ENCODE measurements at regions not wholly inside any gene's neighbourhood (a gene's known extent, or its start where the extent isn't known, plus 50 kb on each side); places are given as distances from the start of the nearest gene placed in this dataset.
"Not testable (repeated sequence)": the region's sequence is repeated elsewhere in the genome, so short reads cannot be mapped to it uniquely, and the experiment has no call there.

- no peak for DNase-seq
These were observed 981.7 kb upstream of the NCAM2 start for GRCh38 chr21:20016435-20017005.

GRCh38 chr21:20020026-20020425, 978.2 kb upstream of the NCAM2 start:
- no peak for DNase-seq

GRCh38 chr21:20023193-20023592, 975.0 kb upstream of the NCAM2 start:
- no peak for DNase-seq

GRCh38 chr21:20024741-20025140, 973.5 kb upstream of the NCAM2 start:
- DNase-seq, result no peak

GRCh38 chr21:20026543-20026942, 971.7 kb upstream of the NCAM2 start:
- no peak for DNase-seq

GRCh38 chr21:20030390-20030789, 967.8 kb upstream of the NCAM2 start:
- no peak for DNase-seq

GRCh38 chr21:20031807-20032206, 966.4 kb upstream of the NCAM2 start:
- no peak for DNase-seq

GRCh38 chr21:20040768-20041167, 957.4 kb upstream of the NCAM2 start:
- no peak for DNase-seq

GRCh38 chr21:20045197-20045596, 953.0 kb upstream of the NCAM2 start:
- DNase-seq, result no peak

- not testable (repeated sequence) for DNase-seq
These were observed 949.9 kb upstream of the NCAM2 start for GRCh38 chr21:20048130-20048837.

GRCh38 chr21:20083336-20083735, 914.9 kb upstream of the NCAM2 start:
- no peak for DNase-seq

GRCh38 chr21:20083925-20084324, 914.3 kb upstream of the NCAM2 start:
- no peak for DNase-seq

- no peak for DNase-seq
These were observed 911.7 kb upstream of the NCAM2 start for GRCh38 chr21:20086508-20086907.

GRCh38 chr21:20106368-20106767, 891.8 kb upstream of the NCAM2 start:
- DNase-seq, result no peak

GRCh38 chr21:20108016-20108415, 890.2 kb upstream of the NCAM2 start:
- no peak for DNase-seq

GRCh38 chr21:20108976-20109540, 889.2 kb upstream of the NCAM2 start:
- DNase-seq, result no peak

- DNase-seq, result no peak
These were observed 887.8 kb upstream of the NCAM2 start for GRCh38 chr21:20110368-20110767.

- no peak for DNase-seq
These were observed 846.5 kb upstream of the NCAM2 start for GRCh38 chr21:20151741-20152140.

GRCh38 chr21:20163167-20163566, 835.0 kb upstream of the NCAM2 start:
- no peak for DNase-seq

GRCh38 chr21:20167059-20167458, 831.1 kb upstream of the NCAM2 start:
- DNase-seq, result no peak

GRCh38 chr21:20169812-20170576, 828.2 kb upstream of the NCAM2 start:
- DNase-seq, result no peak

- no peak for DNase-seq
These were observed 812.0 kb upstream of the NCAM2 start for GRCh38 chr21:20186186-20186585.

GRCh38 chr21:20187028-20187427, 811.2 kb upstream of the NCAM2 start:
- no peak for DNase-seq

GRCh38 chr21:20201323-20201722, 796.9 kb upstream of the NCAM2 start:
- not testable (repeated sequence) for DNase-seq
